PC-3 (cell line): ENCODE measurements at regions not wholly inside any gene's neighbourhood (a gene's known extent, or its start where the extent isn't known, plus 50 kb on each side); places are given as distances from the start of the nearest gene placed in this dataset.

Source experiments
- ATAC-seq: fragments of 200-7000 bp; cut with Tn5 transposase; 2 replicates; pipeline ENCODE4 v1.9.1; 2020; ENCODE audit warnings: mild to moderate bottlenecking, moderate library complexity
- BruUV-seq: library from RNA; stranded (reverse); fragments of 400-500 nt; replicated peaks from 2 replicates; lab custom pipeline; 2021; lab: Mats Ljungman, UMichigan
- CTCF ChIA-PET: fragments of 300-600 bp; sonication (Branson Sonifier 250); formaldehyde crosslinking; loops from one replicate; lab custom pipeline; 2022; ENCODE audit warnings: antibody characterized with exemption; lab: Charles Lee
- POLR2A ChIA-PET: fragments of 300-600 bp; sonication (Branson Sonifier 250); formaldehyde crosslinking; loops from one replicate; lab custom pipeline; 2022; ENCODE audit warnings: antibody characterized with exemption; ENCODE audit not compliant: unreplicated experiment; lab: Charles Lee
- DNase-seq: peaks from one replicate; pipeline ENCODE4 v3.0.0-alpha.2; 2015
- H2AFZ ChIP-seq: fragments of 300-600 bp; sonication (generic); 2 replicates; pipeline ENCODE4 v1.6.0; 2016; ENCODE audit warnings: antibody characterized with exemption, low read length
- H3F3A ChIP-seq: fragments of 300-600 bp; sonication (generic); one replicate; pipeline ENCODE4 v1.6.0; 2017; ENCODE audit warnings: antibody characterized with exemption, low read length, control low read depth, mild to moderate bottlenecking; ENCODE audit not compliant: unreplicated experiment
- H3K27ac ChIP-seq: fragments of 300-600 bp; sonication (generic); 2 replicates; pipeline ENCODE4 v1.5.1; 2016; ENCODE audit warnings: mild to moderate bottlenecking, low read length
- H3K27me3 ChIP-seq: fragments of 300-600 bp; sonication (generic); 2 replicates; pipeline ENCODE4 v1.6.1; 2016; ENCODE audit warnings: low read length, mixed read lengths
- H3K36me3 ChIP-seq: fragments of 300-600 bp; sonication (generic); 2 replicates; pipeline ENCODE4 v1.6.1; 2016; ENCODE audit warnings: low read depth, mixed run types, low read length, mixed read lengths
- H3K4me1 ChIP-seq: fragments of 300-600 bp; sonication (generic); 2 replicates; pipeline ENCODE4 v1.5.1; 2016; ENCODE audit warnings: low read length; ENCODE audit not compliant: insufficient read depth
- H3K4me2 ChIP-seq: fragments of 300-600 bp; sonication (generic); 2 replicates; pipeline ENCODE4 v1.6.0; 2016; ENCODE audit warnings: low read length
- H3K4me3 ChIP-seq: fragments of 300-600 bp; sonication (generic); 2 replicates; pipeline ENCODE4 v1.5.1; 2016; ENCODE audit warnings: mild to moderate bottlenecking, low read length, mixed read lengths
- H3K79me2 ChIP-seq: fragments of 300-600 bp; sonication (generic); 2 replicates; pipeline ENCODE4 v1.6.1; 2017; ENCODE audit warnings: low read length, mixed read lengths
- H3K9ac ChIP-seq: fragments of 300-600 bp; sonication (generic); 2 replicates; pipeline ENCODE4 v1.6.0; 2016; ENCODE audit warnings: mild to moderate bottlenecking, low read length
- H3K9me2 ChIP-seq: fragments of 300-600 bp; sonication (generic); replicated peaks from 2 replicates; pipeline ENCODE4 v1.6.1; 2016; ENCODE audit warnings: mixed run types, low read length, mixed read lengths
- H3K9me3 ChIP-seq: fragments of 300-600 bp; sonication (generic); 2 replicates; pipeline ENCODE4 v1.6.1; 2016; ENCODE audit warnings: low read length, mixed read lengths
- H4K20me1 ChIP-seq: fragments of 300-600 bp; sonication (generic); 2 replicates; pipeline ENCODE4 v1.6.1; 2016; ENCODE audit warnings: low read length, mixed read lengths
- CTCF ChIP-seq: fragments of 300-600 bp; sonication (generic); conservative IDR thresholded peaks from 2 replicates; pipeline ENCODE4 v1.5.1; 2017; ENCODE audit warnings: antibody characterized with exemption, low read depth, mild to moderate bottlenecking, low read length
- EZH2 ChIP-seq: fragments of 300-600 bp; sonication (generic); IDR thresholded peaks from one replicate; pipeline ENCODE4 v1.6.1; 2017; ENCODE audit warnings: antibody characterized with exemption, mild to moderate bottlenecking, low read length; ENCODE audit not compliant: unreplicated experiment
- EZH2phosphoT487 ChIP-seq: fragments of 300-600 bp; sonication (generic); IDR thresholded peaks from 2 replicates; pipeline ENCODE4 v1.6.1; 2018; ENCODE audit warnings: mild to moderate bottlenecking, antibody characterized with exemption, low read length, borderline replicate concordance
- intact Hi-C: fragments of 100-400 bp; cut with micrococcal nuclease; formaldehyde crosslinking; loops from 2 replicates; pipeline ENCODE4 v1.9.0; 2023

- peak overlapping the region; percentile 83 for H3K9ac ChIP-seq
- H3K36me3 ChIP-seq = no peaks in the 10 kb centered on the region
- H4K20me1 ChIP-seq = no peaks in the 10 kb centered on the region
- H3F3A ChIP-seq = peaks cover 8% of the 10 kb centered on the region
- no peak; the same call in 1 of the 2 replicates for ATAC-seq
- no peaks in the 10 kb centered on the region for H3K9me2 ChIP-seq
- H3K9me3 ChIP-seq = peaks cover 6% of the 10 kb centered on the region; the same call in 1 of the 2 replicates
- H3K4me1 ChIP-seq = peaks cover 35% of the 10 kb centered on the region
- peak overlapping the region; percentile 70 for H3K4me2 ChIP-seq
- H3K4me3 ChIP-seq = no peak overlapping the region
- BruUV-seq = no TSS peak
- intact Hi-C loops = no loop called here
- POLR2A ChIA-PET = no interaction called here
- CTCF ChIA-PET = no interaction called here
- DNase-seq = peak; percentile 93
- no peaks in the 10 kb centered on the region for H3K79me2 ChIP-seq
- H2AFZ ChIP-seq = peak overlapping the region; percentile 50
- TF ChIP-seq CTCF (no peak), EZH2 (no peak), EZH2phosphoT487 (no peak)
- H3K27ac ChIP-seq = peak overlapping the region; percentile 99
- H3K27me3 ChIP-seq = no peaks in the 10 kb centered on the region
These were observed 454.1 kb downstream of the MEIS1 start for GRCh38 chr2:66888791-66889631.

- H3K36me3 ChIP-seq = no peaks in the 10 kb centered on the region
- peaks cover 8% of the 10 kb centered on the region for H3F3A ChIP-seq
- no peaks in the 10 kb centered on the region for H3K9me2 ChIP-seq
- no peak overlapping the region for H3K4me3 ChIP-seq
- ATAC-seq (no peak), DNase-seq (no peak)
- CTCF ChIA-PET = no interaction called here
- no TSS peak for BruUV-seq
- intact Hi-C loops = no loop called here
- H3K27me3 ChIP-seq = no peaks in the 10 kb centered on the region
- H3K4me1 ChIP-seq = peaks cover 35% of the 10 kb centered on the region
- H3K4me2 ChIP-seq = peak overlapping the region; percentile 63
- peak overlapping the region; percentile 99 for H3K27ac ChIP-seq
- TF ChIP-seq EZH2 (no peak), EZH2phosphoT487 (no peak), CTCF (no peak)
- H3K9me3 ChIP-seq = peaks cover 2% of the 10 kb centered on the region; the same call in 1 of the 2 replicates
- 0 out of 2 replicates have a peak overlapping the region, but pooled peaks have one; percentile 35 for H2AFZ ChIP-seq
- no peaks in the 10 kb centered on the region for H3K79me2 ChIP-seq
- peak overlapping the region; percentile 83 for H3K9ac ChIP-seq
- POLR2A ChIA-PET = no interaction called here
- H4K20me1 ChIP-seq = no peaks in the 10 kb centered on the region
These were observed 454.6 kb downstream of the MEIS1 start for GRCh38 chr2:66889632-66889882.

- Histone ChIP-seq H3K9ac (peak overlapping the region; percentile 83), H3K9me2 (no peaks in the 10 kb centered on the region), H3K9me3 (no peaks in the 10 kb centered on the region), H3F3A (peaks cover 8% of the 10 kb centered on the region), H4K20me1 (no peaks in the 10 kb centered on the region), H3K4me1 (peaks cover 34% of the 10 kb centered on the region), H2AFZ (no peak overlapping the region), H3K36me3 (no peaks in the 10 kb centered on the region), H3K79me2 (no peaks in the 10 kb centered on the region), H3K27ac (peak overlapping the region; percentile 99), H3K27me3 (no peaks in the 10 kb centered on the region), H3K4me2 (peak overlapping the region; percentile 63), H3K4me3 (no peak overlapping the region)
- DNase-seq = no peak
- CTCF ChIA-PET = no interaction called here
- TF ChIP-seq EZH2 = no peak
- TF ChIP-seq CTCF = no peak
- no peak for TF ChIP-seq EZH2phosphoT487
- no peak for ATAC-seq
- intact Hi-C loops = no loop called here
- no TSS peak for BruUV-seq
- POLR2A ChIA-PET = interaction anchor here (0.7 kb wide), 1 partner anchor 509 kb away, joined by 9 read pairs; no protein-coding TSS in a partner anchor
These were observed 455.3 kb downstream of the MEIS1 start for GRCh38 chr2:66890166-66890742.
